HG03139 (cell line): ENCODE measurements at regions not wholly inside any gene's neighbourhood (a gene's known extent, or its start where the extent isn't known, plus 50 kb on each side); places are given as distances from the start of the nearest gene placed in this dataset.
"Not testable (repeated sequence)": the region's sequence is repeated elsewhere in the genome, so short reads cannot be mapped to it uniquely, and the experiment has no call there.

Source experiments
- ATAC-seq: cut with Tn5 transposase; IDR thresholded peaks from one replicate; pipeline ENCODE4 v1.9.1; 2021; ENCODE audit not compliant: unreplicated experiment

DNA sequence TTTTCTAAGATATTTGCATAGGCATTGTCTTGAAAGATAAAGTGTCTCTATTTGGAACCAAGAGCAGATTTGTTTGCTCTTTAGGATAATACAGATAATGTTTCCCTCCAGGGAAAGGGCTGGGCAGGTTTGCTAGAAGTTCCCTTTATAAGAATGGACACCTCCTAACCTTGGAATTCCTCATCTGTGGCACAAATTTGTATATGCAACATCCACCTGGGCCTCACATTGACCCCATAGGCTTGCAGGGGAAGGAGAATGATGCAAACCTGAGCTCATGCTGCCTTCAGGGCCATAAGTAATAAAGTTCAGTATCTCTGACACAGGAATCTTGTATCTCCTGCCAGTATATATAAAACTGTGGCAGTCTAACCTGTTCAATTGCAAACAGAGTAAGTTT, 508.4 kb upstream of the MIR17HG start:
- ATAC-seq, result no peak

GRCh38 chr13:90846936-90847335, 500.6 kb upstream of the MIR17HG start:
- no peak for ATAC-seq

DNA sequence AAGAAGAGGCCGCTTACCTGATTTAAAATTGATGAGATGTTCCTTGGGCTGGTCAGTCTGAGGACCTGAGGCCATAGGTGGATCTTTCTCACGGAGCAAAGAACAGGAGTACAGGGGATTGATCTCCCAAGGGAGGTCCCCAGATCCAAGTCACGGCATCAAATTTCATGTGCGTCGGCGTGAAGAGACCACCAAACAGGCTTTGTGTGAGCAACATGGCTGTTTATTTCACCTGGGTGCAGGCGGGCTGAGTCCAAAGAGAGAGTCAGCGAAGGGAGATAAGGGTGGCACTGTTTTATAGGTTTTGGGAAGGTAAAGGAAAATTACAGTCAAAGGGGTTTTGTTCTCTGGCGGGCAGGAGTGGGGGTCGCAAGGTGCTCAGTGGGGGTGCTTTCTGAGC, 493.8 kb upstream of the MIR17HG start:
- ATAC-seq, result not testable (repeated sequence)

GRCh38 chr13:90857921-90858320, 489.6 kb upstream of the MIR17HG start:
- ATAC-seq, result no peak

- no peak for ATAC-seq
These were observed 481.5 kb upstream of the MIR17HG start for GRCh38 chr13:90866006-90866405.

- peak; percentile 93 for ATAC-seq
These were observed 480.2 kb upstream of the MIR17HG start for GRCh38 chr13:90867336-90867683.

GRCh38 chr13:90868321-90868920, 479.1 kb upstream of the MIR17HG start:
- ATAC-seq, result no peak

- ATAC-seq, result no peak
These were observed 477.9 kb upstream of the MIR17HG start for GRCh38 chr13:90869580-90869979.

GRCh38 chr13:90872491-90873025, 474.9 kb upstream of the MIR17HG start:
- ATAC-seq, result no peak

- no peak for ATAC-seq
These were observed 466.7 kb upstream of the MIR17HG start for GRCh38 chr13:90880790-90881189.

- ATAC-seq, result no peak
These were observed 464.9 kb upstream of the MIR17HG start for GRCh38 chr13:90882551-90882950.

GRCh38 chr13:90883592-90883991, 463.9 kb upstream of the MIR17HG start:
- no peak for ATAC-seq

- no peak for ATAC-seq
These were observed 463.4 kb upstream of the MIR17HG start for GRCh38 chr13:90884066-90884465.

GRCh38 chr13:90889906-90890834, 457.3 kb upstream of the MIR17HG start:
- no peak for ATAC-seq

DNA sequence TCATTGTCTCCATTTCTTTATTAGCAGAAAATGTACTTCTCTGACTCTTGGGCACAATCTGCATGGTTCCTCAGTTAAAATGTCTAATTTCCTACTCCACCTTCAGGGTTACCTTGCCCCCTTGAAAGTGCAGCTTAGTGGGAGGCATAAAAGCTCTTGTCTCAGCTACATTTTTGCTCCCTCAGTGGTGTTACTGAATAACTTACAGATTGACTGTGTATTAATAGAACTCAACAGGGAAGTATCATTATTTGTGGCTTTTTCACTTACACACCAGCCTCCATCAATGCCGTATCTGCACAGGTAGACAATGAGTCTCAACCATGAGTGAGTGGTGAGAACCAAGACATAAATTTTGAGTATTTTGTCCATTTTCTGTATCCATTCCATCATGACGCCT, 456.2 kb upstream of the MIR17HG start:
- no peak for ATAC-seq

DNA sequence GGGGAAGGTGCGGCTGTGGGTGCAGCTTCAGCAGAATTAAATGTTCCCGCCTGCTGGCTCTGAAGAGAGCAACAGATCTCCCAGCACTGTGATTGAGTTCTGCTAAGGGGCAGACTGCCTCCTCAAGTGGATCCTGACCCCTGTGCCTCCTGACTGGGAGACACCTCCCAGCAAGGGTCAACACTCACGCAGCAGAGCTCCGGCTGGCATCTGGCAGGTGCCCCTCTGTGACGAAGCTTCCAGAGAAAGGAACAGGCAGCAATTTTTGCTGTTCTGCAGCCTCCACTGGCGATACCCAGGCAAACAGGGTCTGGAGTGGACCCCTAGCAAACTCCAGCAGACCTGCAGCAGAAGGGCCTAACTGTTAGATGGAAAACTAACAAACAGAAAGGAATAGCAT, 454.3 kb upstream of the MIR17HG start:
- not testable (repeated sequence) for ATAC-seq

DNA sequence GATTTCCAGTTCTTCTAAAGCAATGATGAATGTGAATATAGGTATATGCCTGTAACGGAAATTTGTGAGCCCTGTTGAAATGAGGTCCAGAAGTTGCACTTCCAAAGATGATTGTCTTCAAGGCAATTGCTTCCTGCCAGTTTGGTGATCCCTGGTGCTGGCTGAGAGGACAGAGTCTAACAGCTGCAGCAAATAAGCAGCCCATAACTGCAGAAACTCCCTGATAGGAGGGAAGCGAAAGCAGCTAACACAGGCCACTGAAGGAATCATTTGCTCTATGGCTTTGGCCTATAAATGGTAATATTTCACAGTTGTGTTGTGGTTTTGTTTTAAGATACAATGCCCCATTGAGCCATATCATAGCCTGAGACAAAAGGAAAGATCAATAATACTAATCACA, 451.5 kb upstream of the MIR17HG start:
- ATAC-seq, result no peak

DNA sequence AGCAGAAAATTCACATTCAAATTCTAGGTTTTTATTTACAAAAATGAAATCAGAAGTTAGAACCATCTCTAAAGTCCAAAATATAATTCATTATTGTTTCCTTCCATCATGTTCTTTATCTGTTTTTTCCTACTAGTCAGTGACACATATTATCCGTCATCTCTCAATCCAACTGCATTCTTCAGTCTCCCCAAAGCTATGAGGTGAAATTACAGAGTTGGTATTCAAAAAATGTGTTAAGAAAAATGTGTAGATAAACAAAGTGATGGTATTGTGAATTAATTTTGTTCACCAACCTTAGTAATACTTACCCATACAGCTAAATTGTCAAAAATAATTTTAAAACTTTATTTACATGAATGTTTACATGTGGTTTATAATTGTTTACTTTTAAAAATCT, 448.7 kb upstream of the MIR17HG start:
- ATAC-seq, result no peak

DNA sequence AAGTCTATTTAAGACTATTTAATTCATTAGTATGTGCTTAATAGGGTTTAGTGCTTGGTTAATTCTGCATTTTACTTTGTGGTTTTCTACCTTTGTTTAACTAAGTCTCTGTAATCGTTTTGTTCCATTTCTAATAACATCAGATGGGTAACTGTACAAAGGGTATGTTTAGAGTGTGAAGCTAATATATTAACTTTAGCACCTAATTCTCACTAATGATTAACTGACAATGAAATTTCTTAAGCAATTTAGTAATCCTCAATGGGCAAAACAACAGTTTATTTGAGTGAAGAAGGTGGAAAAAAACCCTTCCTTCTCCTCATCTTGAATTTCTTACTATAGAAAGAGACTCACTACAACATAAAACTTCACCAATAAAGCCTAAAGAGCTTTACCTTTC, 448.1 kb upstream of the MIR17HG start:
- no peak for ATAC-seq

DNA sequence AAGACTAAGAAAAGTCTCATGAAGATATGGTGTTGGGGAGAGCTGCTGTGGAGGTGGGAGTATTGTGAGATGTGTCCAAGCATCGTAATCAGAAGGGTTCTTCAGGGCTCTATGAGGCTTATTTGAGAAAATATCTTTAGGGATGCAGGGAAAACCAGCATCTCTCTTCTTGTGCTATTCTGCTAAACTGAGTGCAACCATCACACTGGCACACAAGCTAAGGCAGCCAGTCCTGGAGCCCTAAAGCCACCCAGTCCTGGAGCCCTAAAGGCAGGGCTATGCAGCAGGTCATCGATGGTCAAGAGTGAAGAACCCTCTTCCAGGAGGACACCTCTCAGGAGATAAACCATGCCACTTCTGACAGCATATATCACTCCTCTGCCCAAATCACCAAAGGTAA, 445.2 kb upstream of the MIR17HG start:
- ATAC-seq, result no peak

GRCh38 chr13:90906554-90906953, 440.9 kb upstream of the MIR17HG start:
- ATAC-seq, result no peak

DNA sequence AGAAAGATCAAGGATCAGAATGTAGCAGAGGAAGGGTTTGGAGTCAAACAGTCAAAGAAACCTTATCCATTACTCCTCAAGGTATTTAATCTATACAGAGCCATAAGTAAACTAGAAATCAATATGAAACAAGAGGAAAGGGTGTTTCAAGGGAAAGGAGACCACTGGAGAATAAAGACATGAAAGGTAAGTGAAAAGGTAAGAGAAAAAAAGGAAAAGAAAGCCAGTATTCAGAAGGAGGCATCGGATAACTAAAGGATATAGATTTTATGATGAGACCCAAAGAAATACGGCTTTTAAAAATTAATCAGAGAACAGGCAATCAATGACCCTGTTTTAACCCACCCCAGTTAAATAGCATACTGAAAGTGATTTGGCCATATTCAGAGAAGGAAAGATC, 438.7 kb upstream of the MIR17HG start:
- no peak for ATAC-seq
